Lower lobe of right lung (tissue), 2 donors: ENCODE measurements at regions not wholly inside any gene's neighbourhood (a gene's known extent, or its start where the extent isn't known, plus 50 kb on each side); places are given as distances from the start of the nearest gene placed in this dataset.

ENCODE experiments used
- ATAC-seq, 2 donors: fragments of 200-7000 bp; cut with Tn5 transposase; one replicate each; pipeline ENCODE4 v1.9.1; 2020 to 2022; ENCODE audit warnings: mild to moderate bottlenecking in 2 of 2, moderate library complexity in 2 of 2
- DNase-seq: peaks from one replicate; pipeline ENCODE4 v3.0.0-alpha.2; 2020
- H3K27ac ChIP-seq: fragments of 200-600 bp; one replicate; pipeline ENCODE4 v1.8.0; 2022
- H3K27me3 ChIP-seq: fragments of 200-600 bp; one replicate; pipeline ENCODE4 v1.8.0; 2022; ENCODE audit warnings: low read depth
- H3K36me3 ChIP-seq: fragments of 200-600 bp; one replicate; pipeline ENCODE4 v1.8.0; 2022; ENCODE audit warnings: mild to moderate bottlenecking
- H3K4me1 ChIP-seq: fragments of 200-600 bp; one replicate; pipeline ENCODE4 v1.8.0; 2022
- H3K4me3 ChIP-seq: fragments of 200-600 bp; one replicate; pipeline ENCODE4 v1.8.0; 2022; ENCODE audit warnings: mild to moderate bottlenecking
- H3K9me3 ChIP-seq: fragments of 200-600 bp; one replicate; pipeline ENCODE4 v1.8.0; 2022
- intact Hi-C: fragments of 100-400 bp; cut with DNase I; formaldehyde crosslinking; loops from one replicate; pipeline ENCODE4 v1.11.0; 2022
- TF ChIP-seq, protein P1 (sequence below): fragments of 200-600 bp; IDR thresholded peaks from one replicate; pipeline ENCODE4 v1.8.0; 2022; ENCODE audit warnings: antibody characterized with exemption, mild to moderate bottlenecking
- donor health status: DM: no; HTN: yes; CAD: no; lungs with severe emphysema.

DNA sequence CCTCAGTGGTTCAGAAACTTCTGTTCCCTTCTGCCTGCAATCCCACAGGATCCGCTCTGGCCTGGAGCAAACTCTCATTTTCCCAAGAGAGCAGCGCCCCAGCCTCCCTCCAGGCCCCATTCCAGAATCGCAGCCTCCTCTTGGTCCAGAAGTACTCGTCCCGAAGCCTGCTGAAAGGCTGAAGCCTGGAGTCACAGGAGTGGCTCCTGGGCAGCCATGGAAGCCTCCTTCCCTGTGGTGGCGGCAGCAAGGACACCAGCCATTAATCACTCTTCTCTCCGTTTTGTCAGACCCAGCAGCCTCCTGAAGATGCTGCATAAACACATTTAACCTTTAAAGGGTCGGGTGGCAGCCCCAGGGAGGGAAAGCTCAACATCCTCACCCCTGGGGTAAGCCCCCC, 66.9 kb upstream of the TNRC6C start:
- DNase-seq (peak; percentile 19), ATAC-seq (no peak)
- H3K27me3 ChIP-seq: peaks cover 28% of the 10 kb centered on the region
- intact Hi-C loops: no loop called here
- TF ChIP-seq, protein P1, sequence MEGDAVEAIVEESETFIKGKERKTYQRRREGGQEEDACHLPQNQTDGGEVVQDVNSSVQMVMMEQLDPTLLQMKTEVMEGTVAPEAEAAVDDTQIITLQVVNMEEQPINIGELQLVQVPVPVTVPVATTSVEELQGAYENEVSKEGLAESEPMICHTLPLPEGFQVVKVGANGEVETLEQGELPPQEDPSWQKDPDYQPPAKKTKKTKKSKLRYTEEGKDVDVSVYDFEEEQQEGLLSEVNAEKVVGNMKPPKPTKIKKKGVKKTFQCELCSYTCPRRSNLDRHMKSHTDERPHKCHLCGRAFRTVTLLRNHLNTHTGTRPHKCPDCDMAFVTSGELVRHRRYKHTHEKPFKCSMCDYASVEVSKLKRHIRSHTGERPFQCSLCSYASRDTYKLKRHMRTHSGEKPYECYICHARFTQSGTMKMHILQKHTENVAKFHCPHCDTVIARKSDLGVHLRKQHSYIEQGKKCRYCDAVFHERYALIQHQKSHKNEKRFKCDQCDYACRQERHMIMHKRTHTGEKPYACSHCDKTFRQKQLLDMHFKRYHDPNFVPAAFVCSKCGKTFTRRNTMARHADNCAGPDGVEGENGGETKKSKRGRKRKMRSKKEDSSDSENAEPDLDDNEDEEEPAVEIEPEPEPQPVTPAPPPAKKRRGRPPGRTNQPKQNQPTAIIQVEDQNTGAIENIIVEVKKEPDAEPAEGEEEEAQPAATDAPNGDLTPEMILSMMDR: no peak
- H3K4me3 ChIP-seq: no peak overlapping the region
- H3K36me3 ChIP-seq: no peaks in the 10 kb centered on the region
- H3K4me1 ChIP-seq: peaks cover 17% of the 10 kb centered on the region
- no peaks in the 10 kb centered on the region for H3K9me3 ChIP-seq
- no peak overlapping the region for H3K27ac ChIP-seq

DNA sequence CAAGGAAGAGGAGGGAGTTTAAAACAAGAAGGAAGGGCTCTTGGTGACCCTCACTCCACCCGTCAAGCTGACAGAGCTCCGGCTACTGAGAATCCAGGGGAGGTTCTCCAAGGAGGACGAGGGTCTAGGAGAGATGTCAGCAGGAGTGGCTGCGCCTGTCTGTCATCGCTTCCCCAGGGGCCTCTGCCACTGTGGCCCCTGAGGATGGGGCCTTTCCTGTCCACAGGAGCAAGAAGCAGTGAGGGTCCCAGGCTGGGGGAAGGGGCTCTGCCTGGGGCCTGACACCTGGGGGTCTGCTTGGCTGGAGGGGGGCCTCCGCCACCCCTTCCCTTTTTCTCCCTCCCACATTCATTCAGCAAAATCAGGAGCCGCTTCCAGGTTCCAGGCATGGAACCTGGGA, 66.5 kb upstream of the TNRC6C start:
- Histone ChIP-seq H3K27me3 (peaks cover 24% of the 10 kb centered on the region), H3K4me3 (no peak overlapping the region), H3K9me3 (no peaks in the 10 kb centered on the region), H3K4me1 (peaks cover 14% of the 10 kb centered on the region), H3K27ac (no peak overlapping the region), H3K36me3 (no peaks in the 10 kb centered on the region)
- no peak for DNase-seq
- no peak for ATAC-seq
- intact Hi-C loops: no loop called here
- TF ChIP-seq, protein P1: no peak

DNA sequence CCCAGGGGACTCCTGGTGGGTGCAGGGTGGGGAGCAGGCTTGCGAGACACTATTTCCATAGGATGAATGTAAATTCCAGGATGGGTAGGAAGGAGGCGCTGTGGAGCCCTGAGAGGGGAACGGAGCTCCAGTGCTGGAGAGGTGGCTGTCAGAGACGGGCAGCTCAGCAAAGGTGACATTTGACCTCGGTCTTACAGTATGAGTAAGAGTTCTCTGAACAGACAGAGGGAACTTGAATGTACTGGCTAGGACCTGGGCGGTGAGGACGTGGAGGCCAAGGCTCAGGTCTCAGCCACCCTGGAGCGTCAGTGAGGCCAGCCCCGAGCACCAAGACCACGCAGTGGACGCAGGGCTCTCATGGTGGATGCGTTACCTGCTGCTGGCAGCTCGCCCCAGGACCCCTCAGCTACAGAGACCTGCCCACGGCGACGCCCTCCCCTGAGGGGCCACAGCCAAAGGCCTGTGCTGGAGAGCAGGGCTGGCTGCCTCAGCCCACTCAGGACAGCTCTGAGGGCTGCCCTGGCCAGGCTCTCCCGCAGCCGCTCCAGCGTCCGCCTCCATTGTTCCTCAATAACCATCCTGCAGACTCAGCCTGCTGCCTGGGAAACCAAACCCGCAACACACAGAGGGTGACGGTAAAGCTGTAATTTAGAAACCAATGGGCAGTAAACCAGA, 65.9 kb upstream of the TNRC6C start:
- Histone ChIP-seq H3K4me1 (peaks cover 8% of the 10 kb centered on the region), H3K9me3 (no peaks in the 10 kb centered on the region), H3K4me3 (no peak overlapping the region), H3K27me3 (peaks cover 19% of the 10 kb centered on the region), H3K36me3 (no peaks in the 10 kb centered on the region), H3K27ac (no peak overlapping the region)
- TF ChIP-seq, protein P1: no peak
- no peak for ATAC-seq
- peak; percentile 36 for DNase-seq
- intact Hi-C loops: no loop called here

DNA sequence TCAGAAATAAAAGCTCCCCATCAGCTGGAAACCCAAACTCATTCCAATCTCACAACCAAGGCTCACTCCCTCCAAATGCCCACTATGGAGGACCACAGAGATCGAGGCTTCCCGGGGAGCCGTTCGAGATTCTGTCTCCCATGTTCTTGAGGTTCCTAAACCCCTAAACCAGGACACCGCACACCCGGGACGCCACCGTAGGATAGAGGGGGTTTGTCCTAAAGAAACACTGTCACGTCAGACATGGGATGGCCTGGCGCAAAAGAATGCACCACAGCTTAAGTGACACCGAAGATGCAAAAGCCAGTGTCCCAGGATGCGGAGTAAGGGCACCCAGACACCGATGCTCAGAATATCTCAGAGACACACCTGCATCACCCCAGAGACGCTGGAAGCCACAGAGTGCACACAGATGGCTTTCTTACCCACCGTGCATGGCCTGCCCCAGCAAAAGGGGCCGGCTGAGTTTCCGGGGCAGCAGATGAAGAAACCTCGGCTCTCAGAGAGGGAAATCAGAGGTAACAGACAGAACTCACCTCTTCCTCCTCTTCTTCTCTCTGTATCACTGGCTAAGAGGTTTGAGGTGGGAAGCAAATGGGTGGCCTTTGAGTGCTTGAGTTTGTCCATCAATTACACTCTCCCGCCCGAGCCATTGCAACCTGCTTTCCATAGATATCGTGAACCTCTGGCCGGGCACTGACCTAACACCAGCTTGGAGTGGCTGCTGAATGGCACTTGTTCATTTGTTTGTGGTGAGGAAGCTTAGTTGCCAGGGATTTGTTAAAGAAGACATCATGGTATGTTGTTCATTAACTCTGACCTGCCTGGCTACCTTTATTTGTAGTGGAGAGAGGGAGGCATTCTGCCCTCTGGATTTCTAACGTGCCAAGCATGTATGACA, 65.1 kb upstream of the TNRC6C start:
- ATAC-seq: peak; percentile 13 to 34
- Histone ChIP-seq H3K27me3 (peaks cover 14% of the 10 kb centered on the region), H3K4me3 (no peak overlapping the region), H3K27ac (no peak overlapping the region), H3K36me3 (no peaks in the 10 kb centered on the region), H3K4me1 (peaks cover 2% of the 10 kb centered on the region), H3K9me3 (no peaks in the 10 kb centered on the region)
- intact Hi-C loops: no loop called here
- no peak for DNase-seq
- TF ChIP-seq, protein P1: no peak

DNA sequence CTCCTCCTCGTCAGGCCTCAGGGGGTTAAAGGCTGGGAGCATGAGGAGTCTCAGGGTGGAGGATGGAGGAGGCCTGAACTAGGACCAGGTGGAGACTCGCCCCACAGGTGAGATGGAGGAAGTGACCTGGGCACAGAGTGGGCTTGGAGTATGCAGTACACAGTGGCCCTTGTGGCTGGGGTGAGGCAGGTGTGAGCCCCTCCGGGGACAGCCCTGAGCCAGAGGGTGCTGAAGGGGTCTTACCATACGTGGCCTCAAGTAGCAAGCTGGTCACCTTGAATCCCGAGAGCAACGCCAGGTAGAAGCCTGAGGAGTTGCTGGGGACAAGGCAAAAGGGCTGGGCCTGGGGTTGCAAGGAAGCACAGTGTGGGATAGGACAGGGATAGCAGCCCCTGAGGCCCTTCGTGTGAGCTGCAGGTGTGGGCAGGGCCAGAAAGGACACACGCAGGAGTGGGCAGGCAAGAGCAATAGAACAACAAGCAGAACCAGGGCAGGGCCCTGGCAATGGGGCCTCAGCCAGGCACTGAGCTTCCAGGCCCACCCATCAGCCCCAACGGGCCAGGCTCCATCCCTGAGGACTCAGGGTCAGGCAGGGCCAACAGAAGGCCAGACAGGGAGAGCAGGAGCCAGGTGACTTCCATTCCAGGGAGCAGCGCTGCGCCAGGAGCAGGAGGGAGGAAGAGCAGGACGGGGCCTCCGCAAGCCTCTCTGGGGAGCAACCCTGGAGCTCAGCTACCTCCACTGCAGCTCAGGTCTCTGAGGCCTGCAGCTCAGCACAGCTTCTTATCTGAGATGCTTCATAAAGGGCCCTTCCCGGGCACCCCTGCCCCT, 64.2 kb upstream of the TNRC6C start:
- no peak overlapping the region for H3K4me3 ChIP-seq

More for the DNA sequence above, 64.2 kb upstream of the TNRC6C start:
- ATAC-seq: peak in 1 of 2 donors; percentile 23
- Histone ChIP-seq H3K36me3 (no peaks in the 10 kb centered on the region), H3K27me3 (peaks cover 14% of the 10 kb centered on the region), H3K27ac (no peak overlapping the region), H3K9me3 (no peaks in the 10 kb centered on the region), H3K4me1 (no peaks in the 10 kb centered on the region)
- intact Hi-C loops: no loop called here
- DNase-seq: no peak
- TF ChIP-seq, protein P1: no peak
